HEK293 (cell line): ENCODE measurements at regions not wholly inside any gene's neighbourhood (a gene's known extent, or its start where the extent isn't known, plus 50 kb on each side); places are given as distances from the start of the nearest gene placed in this dataset.

Experiments
- CTCF ChIA-PET: fragments of 350-600 bp; formaldehyde crosslinking; extraction: SDS; loops from one replicate; lab custom pipeline; 2021; ENCODE audit warnings: antibody characterized with exemption; lab: Yijun Ruan, JAX
- POLR2A ChIA-PET: fragments of 300-600 bp; formaldehyde crosslinking; extraction: SDS; loops from one replicate; lab custom pipeline; 2020; ENCODE audit warnings: antibody characterized with exemption, inconsistent platforms; lab: Yijun Ruan, JAX
- H3K27ac ChIP-seq: fragments of 200-500 bp; sonication (Bioruptor generic); 2 replicates; pipeline ENCODE4 v1.5.1; 2014; ENCODE audit warnings: low read depth, low read length, control low read depth, inconsistent platforms; ENCODE audit errors: extremely low read depth
- H3K36me3 ChIP-seq, 2 experiments: fragments of 200-500 bp in 1 of 2; sonication (Bioruptor generic) in 1 of 2; 1 replicate in 1 of 2; 2 replicates in 1 of 2; pipeline ENCODE4 v1.5.1; 2014 to 2017; ENCODE audit warnings: inconsistent platforms in 2 of 2, low read length in 2 of 2; ENCODE audit not compliant: control insufficient read depth in 2 of 2, insufficient read depth in 1 of 2
- H3K4me1 ChIP-seq: fragments of 200-500 bp; sonication (Bioruptor generic); 2 replicates; pipeline ENCODE4 v1.5.1; 2014; ENCODE audit warnings: mild to moderate bottlenecking, low read length, inconsistent platforms; ENCODE audit not compliant: control insufficient read depth, insufficient read depth
- H3K4me3 ChIP-seq: 2 replicates; pipeline ENCODE4 v1.5.1; 2011; ENCODE audit warnings: low read depth, mild to moderate bottlenecking, control low read depth, low read length, moderate library complexity
- H3K9me3 ChIP-seq: fragments of 200-500 bp; sonication (Bioruptor generic); 2 replicates; pipeline ENCODE4 v1.5.1; 2014; ENCODE audit warnings: low read depth, low read length, inconsistent platforms; ENCODE audit not compliant: control insufficient read depth, insufficient read depth
- BCL11B ChIP-seq: fragments of 450-650 bp; formaldehyde crosslinking; IDR thresholded peaks from 2 replicates; pipeline ENCODE4 v1.5.1; 2016; ENCODE audit warnings: low read depth, missing biosample characterization, missing genetic modification characterization
- GLI2 ChIP-seq: fragments of 450-650 bp; formaldehyde crosslinking; IDR thresholded peaks from 2 replicates; pipeline ENCODE4; 2017; ENCODE audit warnings: missing biosample characterization, missing genetic modification characterization, low read depth, borderline replicate concordance
- IKZF3 ChIP-seq: fragments of 450-650 bp; IDR thresholded peaks from 2 replicates; pipeline ENCODE4 v1.5.0; 2018; ENCODE audit warnings: missing biosample characterization, mild to moderate bottlenecking, missing genetic modification characterization, moderate library complexity
- PRDM1 ChIP-seq: fragments of 450-650 bp; formaldehyde crosslinking; IDR thresholded peaks from 2 replicates; pipeline ENCODE4; 2016; ENCODE audit warnings: missing biosample characterization, missing genetic modification characterization
- PRDM10 ChIP-seq: fragments of 450-650 bp; formaldehyde crosslinking; IDR thresholded peaks from 2 replicates; pipeline ENCODE4 v1.5.1; 2016; ENCODE audit warnings: missing biosample characterization, missing genetic modification characterization
- REST ChIP-seq: fragments of 450-650 bp; formaldehyde crosslinking; IDR thresholded peaks from 2 replicates; pipeline ENCODE4 v1.5.1; 2016; ENCODE audit warnings: missing biosample characterization, missing genetic modification characterization
- SP3 ChIP-seq: fragments of 450-650 bp; formaldehyde crosslinking; IDR thresholded peaks from 2 replicates; pipeline ENCODE4 v1.5.1; 2016; ENCODE audit warnings: missing biosample characterization, missing genetic modification characterization
- TRIM28 ChIP-seq: IDR thresholded peaks from 2 replicates; pipeline ENCODE4 v1.6.1; 2011; ENCODE audit warnings: low read length, control low read depth, borderline replicate concordance
- YY2 ChIP-seq: fragments of 450-650 bp; formaldehyde crosslinking; IDR thresholded peaks from 2 replicates; pipeline ENCODE4 v1.5.1; 2016; ENCODE audit warnings: missing biosample characterization, missing genetic modification characterization
- ZBTB11 ChIP-seq: fragments of 450-650 bp; formaldehyde crosslinking; conservative IDR thresholded peaks from 2 replicates; pipeline ENCODE4 v1.5.1; 2016; ENCODE audit warnings: low read depth, missing biosample characterization, missing genetic modification characterization
- ZBTB21 ChIP-seq: fragments of 450-650 bp; formaldehyde crosslinking; IDR thresholded peaks from 2 replicates; pipeline ENCODE4 v1.5.1; 2017; ENCODE audit warnings: missing biosample characterization, missing genetic modification characterization
- ZBTB44 ChIP-seq: fragments of 450-650 bp; IDR thresholded peaks from 2 replicates; pipeline ENCODE4 v1.5.1; 2018; ENCODE audit warnings: missing biosample characterization, mild to moderate bottlenecking, missing genetic modification characterization
- ZEB2 ChIP-seq: fragments of 450-650 bp; formaldehyde crosslinking; IDR thresholded peaks from 2 replicates; pipeline ENCODE4 v1.5.1; 2016; ENCODE audit warnings: missing biosample characterization, missing genetic modification characterization
- ZNF140 ChIP-seq: fragments of 450-650 bp; formaldehyde crosslinking; IDR thresholded peaks from 2 replicates; pipeline ENCODE4 v1.5.1; 2016; ENCODE audit warnings: missing biosample characterization, missing genetic modification characterization
- ZNF157 ChIP-seq: fragments of 450-650 bp; formaldehyde crosslinking; IDR thresholded peaks from 2 replicates; pipeline ENCODE4 v1.5.1; 2016; ENCODE audit warnings: missing biosample characterization, missing genetic modification characterization
- ZNF2 ChIP-seq: fragments of 450-650 bp; formaldehyde crosslinking; IDR thresholded peaks from 2 replicates; pipeline ENCODE4 v1.5.1; 2016; ENCODE audit warnings: missing biosample characterization, missing genetic modification characterization
- ZNF350 ChIP-seq: fragments of 450-650 bp; formaldehyde crosslinking; IDR thresholded peaks from 2 replicates; pipeline ENCODE4 v1.5.0; 2017; ENCODE audit warnings: missing biosample characterization, mild to moderate bottlenecking, missing genetic modification characterization
- ZNF366 ChIP-seq: fragments of 450-650 bp; formaldehyde crosslinking; conservative IDR thresholded peaks from 2 replicates; pipeline ENCODE4 v1.5.1; 2016; ENCODE audit warnings: missing biosample characterization, missing genetic modification characterization
- ZNF394 ChIP-seq: fragments of 450-650 bp; formaldehyde crosslinking; IDR thresholded peaks from 2 replicates; pipeline ENCODE4 v1.5.1; 2016; ENCODE audit warnings: missing biosample characterization, missing genetic modification characterization, mild to moderate bottlenecking, moderate library complexity, borderline replicate concordance
- ZNF521 ChIP-seq: fragments of 450-650 bp; formaldehyde crosslinking; IDR thresholded peaks from 2 replicates; pipeline ENCODE4 v1.5.1; 2017; ENCODE audit warnings: missing biosample characterization, mild to moderate bottlenecking, missing genetic modification characterization
- ZNF658 ChIP-seq: fragments of 450-650 bp; formaldehyde crosslinking; IDR thresholded peaks from 2 replicates; pipeline ENCODE4; 2016; ENCODE audit warnings: missing biosample characterization, missing genetic modification characterization
- ZNF660 ChIP-seq: fragments of 450-650 bp; IDR thresholded peaks from 2 replicates; pipeline ENCODE4 v1.5.1; 2018; ENCODE audit warnings: missing biosample characterization, mild to moderate bottlenecking, missing genetic modification characterization
- ZNF768 ChIP-seq: fragments of 450-650 bp; formaldehyde crosslinking; IDR thresholded peaks from 2 replicates; pipeline ENCODE4 v1.5.1; 2018; ENCODE audit warnings: missing biosample characterization, mild to moderate bottlenecking, missing genetic modification characterization

GRCh38 chr2:150099805-150100204 lies 387.7 kb downstream of the RND3 start:
- TF ChIP-seq ZNF660 (tag by site-specific recombination) (no peak), ZNF350 (tag by site-specific recombination) (no peak), ZNF140 (tag by site-specific recombination) (no peak), ZNF768 (no peak), ZBTB44 (no peak), REST (tag by site-specific recombination) (no peak), GLI2 (tag by site-specific recombination) (no peak), ZNF157 (no peak), ZBTB11 (tag by site-specific recombination) (no peak), ZNF2 (tag by site-specific recombination) (no peak), YY2 (tag by site-specific recombination) (no peak)
- POLR2A ChIA-PET, result no interaction called here
- no peak overlapping the region for H3K27ac ChIP-seq
- no peak overlapping the region for H3K4me3 ChIP-seq
- H3K4me1 ChIP-seq, result no peaks in the 10 kb centered on the region
- CTCF ChIA-PET, result no interaction called here
- no peaks in the 10 kb centered on the region for H3K9me3 ChIP-seq
- no peaks in the 10 kb centered on the region for H3K36me3 ChIP-seq

- Histone ChIP-seq H3K4me1 (no peaks in the 10 kb centered on the region), H3K36me3 (no peaks in the 10 kb centered on the region), H3K27ac (no peak overlapping the region), H3K9me3 (no peaks in the 10 kb centered on the region), H3K4me3 (no peak overlapping the region)
- CTCF ChIA-PET, result interaction anchor here (0.5 to 0.6 kb wide), 2 partner anchors 327 kb away, joined by 3 read pairs; no protein-coding TSS in a partner anchor
- POLR2A ChIA-PET, result no interaction called here
- TF ChIP-seq ZNF658 (tag by site-specific recombination) (no peak), ZNF366 (tag by site-specific recombination) (no peak), SP3 (tag by site-specific recombination) (no peak), ZEB2 (tag by site-specific recombination) (no peak), PRDM10 (tag by site-specific recombination) (no peak), ZNF394 (tag by site-specific recombination) (no peak), TRIM28 (no peak), ZNF521 (tag by site-specific recombination) (no peak), PRDM1 (tag by site-specific recombination) (no peak), IKZF3 (tag by site-specific recombination) (no peak), BCL11B (no peak), ZBTB21 (tag by site-specific recombination) (no peak), ZNF350 (tag by site-specific recombination) (no peak)
These were observed 389.5 kb downstream of the RND3 start for GRCh38 chr2:150097901-150098531.
